ENCODE measurements at regions not wholly inside any gene's neighbourhood (a gene's known extent, or its start where the extent isn't known, plus 50 kb on each side); places are given as distances from the start of the nearest gene placed in this dataset.
"Not testable (repeated sequence)": the region's sequence is repeated elsewhere in the genome, so short reads cannot be mapped to it uniquely, and the experiment has no call there.

GRCh38 chr9:94191706-94192105 lies 67.4 kb upstream of the ZNF169 start:
- not testable (repeated sequence) for DNase-seq (ENCODE audit: low read depth in 2 of 2)

- no peak for DNase-seq (ENCODE audit: low read depth in 2 of 2)
Observed at GRCh38 chr9:94198414-94198813, 60.7 kb upstream of the ZNF169 start.

GRCh38 chr9:94199776-94200175 lies 59.3 kb upstream of the ZNF169 start:
- peak; percentile 32 to 33 for DNase-seq (ENCODE audit: low read depth in 2 of 2)

- no peak for DNase-seq (ENCODE audit: low read depth in 2 of 2)
Observed at GRCh38 chr9:94204174-94204573, 54.9 kb upstream of the ZNF169 start.

GRCh38 chr9:94207781-94208180 lies 51.3 kb upstream of the ZNF169 start:
- no peak for DNase-seq (ENCODE audit: low read depth in 2 of 2)

Measured in fibroblast of skin of left quadriceps (primary cell).